SK-N-SH (cell line): ENCODE measurements at regions not wholly inside any gene's neighbourhood (a gene's known extent, or its start where the extent isn't known, plus 50 kb on each side); places are given as distances from the start of the nearest gene placed in this dataset.

Source experiments
- CTCF ChIA-PET: fragments of 300-600, 350-600 bp; formaldehyde crosslinking; extraction: SDS; loops from one replicate; lab custom pipeline; 2021; lab: Yijun Ruan, JAX
- POLR2A ChIA-PET: fragments of 350-600 bp; sonication (Branson Sonifier 250); formaldehyde crosslinking; extraction: SDS; loops from one replicate; lab custom pipeline; 2020; ENCODE audit warnings: antibody characterized with exemption, inconsistent platforms; lab: Yijun Ruan, JAX
- DNase-seq: peaks from one replicate; pipeline ENCODE4 v3.0.0; 2012
- H2AFZ ChIP-seq: fragments of 200-600 bp; sonication (generic); 2 replicates; pipeline ENCODE4 v1.8.1; 2016; ENCODE audit warnings: antibody characterized with exemption, mild to moderate bottlenecking, low read depth
- H3F3A ChIP-seq: fragments of 200-600 bp; sonication (generic); replicated peaks from 2 replicates; pipeline ENCODE3; 2016; ENCODE audit warnings: antibody characterized with exemption, mild to moderate bottlenecking; ENCODE audit not compliant: insufficient read depth
- H3K27ac ChIP-seq, 2 experiments: fragments of 200-500 bp in 1 of 2; fragments of 200-600 bp in 1 of 2; sonication (Bioruptor generic) in 1 of 2; sonication (generic), shearing (Covaris generic) in 1 of 2; 2 replicates each; pipeline versions ENCODE4 v1.5.1 to v1.6.1; 2014 to 2016; ENCODE audit warnings: low read depth in 2 of 2, inconsistent platforms in 1 of 2, low read length in 1 of 2, mild to moderate bottlenecking in 1 of 2, mixed read lengths in 1 of 2
- H3K27me3 ChIP-seq: fragments of 200-600 bp; sonication (generic), shearing (Covaris generic); 2 replicates; pipeline ENCODE4 v1.6.1; 2016; ENCODE audit warnings: mixed run types; ENCODE audit not compliant: insufficient read depth
- H3K36me3 ChIP-seq, 2 experiments: fragments of 200-500 bp in 1 of 2; fragments of 200-600 bp in 1 of 2; sonication (Bioruptor generic) in 1 of 2; sonication (generic) in 1 of 2; replicated peaks in 1 of 2; 2 replicates each; pipeline versions ENCODE3 to v1.5.1; 2014 to 2016; ENCODE audit warnings: low read length in 1 of 2, mild to moderate bottlenecking in 1 of 2; ENCODE audit not compliant: insufficient read depth in 2 of 2, control insufficient read depth in 1 of 2
- H3K4me1 ChIP-seq, 2 experiments: fragments of 200-500 bp in 1 of 2; fragments of 200-600 bp in 1 of 2; sonication (Bioruptor generic) in 1 of 2; sonication (generic), shearing (Covaris generic) in 1 of 2; 2 replicates each; pipeline versions ENCODE4 v1.5.1 to v1.6.1; 2014 to 2016; ENCODE audit warnings: low read depth in 1 of 2, low read length in 1 of 2, mixed run types in 1 of 2; ENCODE audit not compliant: insufficient read depth in 2 of 2, control insufficient read depth in 1 of 2
- H3K4me2 ChIP-seq: fragments of 200-600 bp; sonication (generic), shearing (Covaris generic); 2 replicates; pipeline ENCODE4 v1.6.1; 2017; ENCODE audit warnings: mixed run types
- H3K4me3 ChIP-seq, 2 experiments: fragments of 200-500 bp in 1 of 2; fragments of 200-600 bp in 1 of 2; sonication (Bioruptor generic) in 1 of 2; sonication (generic), shearing (Covaris generic) in 1 of 2; 2 replicates each; pipeline versions ENCODE4 v1.5.1 to v1.8.1; 2014 to 2016; ENCODE audit warnings: low read depth in 2 of 2, inconsistent platforms in 1 of 2, low read length in 1 of 2, mild to moderate bottlenecking in 1 of 2, mixed read lengths in 1 of 2, moderate library complexity in 1 of 2
- H3K79me2 ChIP-seq: fragments of 200-600 bp; sonication (generic); 2 replicates; pipeline ENCODE4 v1.8.1; 2017; ENCODE audit warnings: mild to moderate bottlenecking; ENCODE audit not compliant: insufficient read depth
- H3K9ac ChIP-seq: fragments of 200-600 bp; sonication (generic); 2 replicates; pipeline ENCODE4 v1.6.1; 2017; ENCODE audit warnings: mixed run types
- H3K9me2 ChIP-seq: fragments of 200-600 bp; sonication (generic); 2 replicates; pipeline ENCODE4 v1.6.1; 2017; ENCODE audit warnings: mixed run types
- H3K9me3 ChIP-seq: fragments of 200-600 bp; sonication (generic); 2 replicates; pipeline ENCODE4 v1.6.1; 2017; ENCODE audit warnings: mixed run types, mild to moderate bottlenecking, moderate library complexity
- H4K20me1 ChIP-seq: fragments of 200-600 bp; sonication (generic); 2 replicates; pipeline ENCODE4 v1.6.1; 2017; ENCODE audit warnings: mild to moderate bottlenecking, mixed run types; ENCODE audit not compliant: insufficient read depth
- CHD2 ChIP-seq: fragments of 150-350 bp; IDR thresholded peaks from 2 replicates; pipeline ENCODE4 v1.6.1; 2018; ENCODE audit warnings: low read length; ENCODE audit not compliant: partially characterized antibody
- ELF1 ChIP-seq: IDR thresholded peaks from 2 replicates; pipeline ENCODE4 v1.4.0; 2012
- EP300 ChIP-seq, 2 experiments: IDR thresholded peaks; 2 replicates each; pipeline versions ENCODE4 v1.4.0 to v1.6.1; 2012; ENCODE audit warnings: borderline replicate concordance in 1 of 2, low read depth in 1 of 2, low read length in 1 of 2
- EZH2phosphoT487 ChIP-seq: fragments of 200-600 bp; sonication (generic); IDR thresholded peaks from 2 replicates; pipeline ENCODE4 v1.6.1; 2017; ENCODE audit warnings: low read depth, mixed run types, mild to moderate bottlenecking, antibody characterized with exemption, moderate library complexity, borderline replicate concordance
- GABPA ChIP-seq: IDR thresholded peaks from 2 replicates; pipeline ENCODE4 v1.4.0; 2012; ENCODE audit warnings: low read depth, mild to moderate bottlenecking
- JUND ChIP-seq: IDR thresholded peaks from 2 replicates; pipeline ENCODE4 v1.4.0; 2012
- MXI1 ChIP-seq: IDR thresholded peaks from 2 replicates; pipeline ENCODE4 v1.6.1; 2012; ENCODE audit warnings: mild to moderate bottlenecking, low read depth, low read length, improper control_type of control experiment
- NFIC ChIP-seq: IDR thresholded peaks from 2 replicates; pipeline ENCODE4 v1.4.0; 2012; ENCODE audit warnings: borderline replicate concordance
- RAD21 ChIP-seq: IDR thresholded peaks from 2 replicates; pipeline ENCODE4 v1.6.1; 2012; ENCODE audit warnings: mild to moderate bottlenecking, low read length
- RCOR1 ChIP-seq: fragments of 150-350 bp; IDR thresholded peaks from 2 replicates; pipeline ENCODE4 v1.6.1; 2017; ENCODE audit warnings: antibody characterized with exemption, low read length
- REST ChIP-seq: IDR thresholded peaks from 2 replicates; pipeline ENCODE4 v1.6.1; 2012; ENCODE audit warnings: mild to moderate bottlenecking, low read depth, low read length, moderate library complexity
- RFX5 ChIP-seq: IDR thresholded peaks from 2 replicates; pipeline ENCODE4 v1.6.1; 2012; ENCODE audit warnings: mild to moderate bottlenecking, improper control_type of control experiment, low read length
- TEAD4 ChIP-seq: IDR thresholded peaks from 2 replicates; pipeline ENCODE4 v1.4.0; 2012; ENCODE audit warnings: mild to moderate bottlenecking, borderline replicate concordance; ENCODE audit not compliant: insufficient read depth
- YY1 ChIP-seq: IDR thresholded peaks from 2 replicates; pipeline ENCODE4 v1.4.0; 2012; ENCODE audit warnings: low read depth, mild to moderate bottlenecking
- ZBTB33 ChIP-seq: IDR thresholded peaks from 2 replicates; pipeline ENCODE4 v1.4.0; 2012; ENCODE audit warnings: low read depth, borderline replicate concordance
- WGBS: methylation state at CpG from one replicate; pipeline ENCODE4 v1.1.6; 2017; ENCODE audit warnings: low lambda C conversion rate; 5-methylcytosine and 5-hydroxymethylcytosine counted together

- POLR2A ChIA-PET, result no interaction called here
- Histone ChIP-seq H3K27ac (no peak overlapping the region), H3F3A (no peaks in the 10 kb centered on the region), H3K9me3 (no peaks in the 10 kb centered on the region), H3K4me2 (no peak overlapping the region), H3K27me3 (no peaks in the 10 kb centered on the region), H3K4me1 (no peaks in the 10 kb centered on the region), H3K9me2 (no peaks in the 10 kb centered on the region), H3K9ac (no peak overlapping the region), H3K79me2 (no peaks in the 10 kb centered on the region), H3K4me3 (no peak overlapping the region), H2AFZ (no peak overlapping the region), H3K36me3 (no peaks in the 10 kb centered on the region), H4K20me1 (no peaks in the 10 kb centered on the region)
- no peak for DNase-seq
- TF ChIP-seq RFX5 (no peak), GABPA (no peak), REST (no peak), JUND (no peak), RCOR1 (no peak), EZH2phosphoT487 (no peak), RAD21 (no peak)
- CTCF ChIA-PET, result no interaction called here
- 39% methylated on average over 7 of the region's 10 CpGs for WGBS
These were observed 114.9 kb downstream of the RRAGC start for GRCh38 chr1:38744452-38745350.

- Histone ChIP-seq H3K4me1 (no peaks in the 10 kb centered on the region), H3F3A (no peaks in the 10 kb centered on the region), H3K27ac (no peak overlapping the region), H3K9me2 (no peaks in the 10 kb centered on the region), H3K27me3 (0 out of 2 replicates have a peak, but pooled peaks cover 5% of the 10 kb centered on the region), H2AFZ (no peak overlapping the region), H3K4me3 (no peak overlapping the region), H4K20me1 (no peaks in the 10 kb centered on the region), H3K9ac (no peak overlapping the region), H3K9me3 (no peaks in the 10 kb centered on the region), H3K36me3 (no peaks in the 10 kb centered on the region), H3K4me2 (no peak overlapping the region), H3K79me2 (no peaks in the 10 kb centered on the region)
- ChIA-PET POLR2A (no interaction called here), CTCF (no interaction called here)
- 25% methylated on average over 1 of the region's 1 CpG for WGBS
- no peak for DNase-seq
- TF ChIP-seq CHD2 (no peak), TEAD4 (no peak), ELF1 (no peak), MXI1 (no peak), EZH2phosphoT487 (no peak), YY1 (no peak), JUND (no peak), ZBTB33 (no peak), EP300 (IDR thresholded peaks at IDR 0.05; ENCODE audit: borderline replicate concordance in 1 of 2, low read depth in 1 of 2, low read length in 1 of 2) (no peak), NFIC (no peak), RAD21 (no peak)
These were observed 116.4 kb downstream of the RRAGC start for GRCh38 chr1:38743184-38743583.
